ENCODE measurements at regions not wholly inside any gene's neighbourhood (a gene's known extent, or its start where the extent isn't known, plus 50 kb on each side); places are given as distances from the start of the nearest gene placed in this dataset.

DNA sequence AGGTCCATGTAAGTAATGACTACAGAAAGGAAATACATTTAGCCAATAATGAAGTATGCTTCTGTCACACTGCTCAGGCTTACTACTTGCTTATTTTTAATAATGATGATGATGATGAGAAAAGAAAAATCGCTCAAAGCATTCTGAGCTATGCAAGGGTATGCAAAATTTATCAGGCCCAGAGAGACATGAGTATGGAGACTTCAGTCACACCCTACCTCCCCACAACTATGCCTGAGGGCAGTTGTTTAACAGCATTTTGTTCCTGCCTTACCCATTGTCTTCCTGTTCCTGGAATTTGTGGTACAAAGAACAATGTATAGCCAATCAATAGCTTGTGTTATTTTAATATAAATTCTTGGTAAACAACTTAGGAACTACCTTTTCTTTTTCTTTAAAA is 232.6 kb upstream of the ZBED5 start:
- H3K36me3 Mint-ChIP-seq, result no peaks in the 10 kb centered on the region
- TF ChIP-seq EZH2phosphoT487 (IDR thresholded peaks at IDR 0.05), result no peak
- no peak for TF ChIP-seq EZH2 (IDR thresholded peaks at IDR 0.05)
- TF ChIP-seq, protein P1, sequence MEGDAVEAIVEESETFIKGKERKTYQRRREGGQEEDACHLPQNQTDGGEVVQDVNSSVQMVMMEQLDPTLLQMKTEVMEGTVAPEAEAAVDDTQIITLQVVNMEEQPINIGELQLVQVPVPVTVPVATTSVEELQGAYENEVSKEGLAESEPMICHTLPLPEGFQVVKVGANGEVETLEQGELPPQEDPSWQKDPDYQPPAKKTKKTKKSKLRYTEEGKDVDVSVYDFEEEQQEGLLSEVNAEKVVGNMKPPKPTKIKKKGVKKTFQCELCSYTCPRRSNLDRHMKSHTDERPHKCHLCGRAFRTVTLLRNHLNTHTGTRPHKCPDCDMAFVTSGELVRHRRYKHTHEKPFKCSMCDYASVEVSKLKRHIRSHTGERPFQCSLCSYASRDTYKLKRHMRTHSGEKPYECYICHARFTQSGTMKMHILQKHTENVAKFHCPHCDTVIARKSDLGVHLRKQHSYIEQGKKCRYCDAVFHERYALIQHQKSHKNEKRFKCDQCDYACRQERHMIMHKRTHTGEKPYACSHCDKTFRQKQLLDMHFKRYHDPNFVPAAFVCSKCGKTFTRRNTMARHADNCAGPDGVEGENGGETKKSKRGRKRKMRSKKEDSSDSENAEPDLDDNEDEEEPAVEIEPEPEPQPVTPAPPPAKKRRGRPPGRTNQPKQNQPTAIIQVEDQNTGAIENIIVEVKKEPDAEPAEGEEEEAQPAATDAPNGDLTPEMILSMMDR (IDR thresholded peaks at IDR 0.05), result no peak
- H3K27me3 Mint-ChIP-seq (ENCODE audit: insufficient read depth, low read depth), result no peaks in the 10 kb centered on the region
- Histone ChIP-seq H3K79me2 (ENCODE audit: low read depth) (no peaks in the 10 kb centered on the region), H3K27me3 (no peaks in the 10 kb centered on the region), H3F3A (ENCODE audit: low read depth) (no peaks in the 10 kb centered on the region), H3K4me1 (peaks cover 5% of the 10 kb centered on the region), H3K4me3 (no peak overlapping the region), H4K20me1 (ENCODE audit: low read depth) (no peaks in the 10 kb centered on the region), H3K36me3 (no peaks in the 10 kb centered on the region), H3K4me2 (no peak overlapping the region), H2AFZ (replicated peaks) (no peak overlapping the region), H3K9ac (no peak overlapping the region), H3K27ac (no peak overlapping the region), H3K9me3 (ENCODE audit: low read depth) (no peaks in the 10 kb centered on the region)
- H3K4me3 Mint-ChIP-seq, result no peak overlapping the region
- no peak overlapping the region for H3K27ac Mint-ChIP-seq
- H3K9me3 Mint-ChIP-seq, result peaks cover 24% of the 10 kb centered on the region
- H3K4me1 Mint-ChIP-seq, result peaks cover 2% of the 10 kb centered on the region
- DNase-seq (ENCODE audit: low spot score), result no peak

DNA sequence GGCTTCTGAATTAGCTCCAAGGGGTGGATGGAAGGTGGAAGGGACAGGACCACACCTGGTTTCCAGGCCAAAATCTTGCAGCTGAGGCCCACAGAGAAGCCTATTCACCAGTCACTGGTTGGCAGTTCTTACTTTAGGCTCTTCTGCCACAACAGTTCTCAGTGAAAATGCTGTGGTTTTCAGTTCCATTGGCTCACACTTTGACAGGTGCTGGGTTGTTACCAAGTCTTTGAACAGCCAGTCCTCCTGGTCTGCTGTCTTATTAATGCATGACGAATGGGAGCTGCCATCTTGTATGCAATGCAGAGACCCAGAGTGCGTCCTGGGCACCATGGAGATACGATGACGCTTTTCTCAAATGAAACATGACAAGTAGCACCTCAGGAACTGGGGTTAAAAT is 232.0 kb upstream of the ZBED5 start:
- H3K36me3 Mint-ChIP-seq, result no peaks in the 10 kb centered on the region
- no peaks in the 10 kb centered on the region for H4K20me1 ChIP-seq (ENCODE audit: low read depth)
- H3K9me3 Mint-ChIP-seq, result peaks cover 24% of the 10 kb centered on the region
- H3K27me3 ChIP-seq, result no peaks in the 10 kb centered on the region
- H3F3A ChIP-seq (ENCODE audit: low read depth), result no peaks in the 10 kb centered on the region
- no peak overlapping the region for H3K27ac ChIP-seq
- H3K4me3 Mint-ChIP-seq, result no peak overlapping the region
- H3K4me1 ChIP-seq, result peaks cover 5% of the 10 kb centered on the region
- no peak overlapping the region for H2AFZ ChIP-seq (replicated peaks)
- no peaks in the 10 kb centered on the region for H3K9me3 ChIP-seq (ENCODE audit: low read depth)
- H3K79me2 ChIP-seq (ENCODE audit: low read depth), result no peaks in the 10 kb centered on the region
- no peaks in the 10 kb centered on the region for H3K27me3 Mint-ChIP-seq (ENCODE audit: insufficient read depth, low read depth)
- H3K4me1 Mint-ChIP-seq, result peaks cover 2% of the 10 kb centered on the region
- H3K9ac ChIP-seq, result no peak overlapping the region
- no peaks in the 10 kb centered on the region for H3K36me3 ChIP-seq
- no peak overlapping the region for H3K27ac Mint-ChIP-seq
- DNase-seq (ENCODE audit: low spot score), result no peak
- TF ChIP-seq EZH2 (IDR thresholded peaks at IDR 0.05), result no peak
- TF ChIP-seq EZH2phosphoT487 (IDR thresholded peaks at IDR 0.05), result no peak
- H3K4me3 ChIP-seq, result no peak overlapping the region
- no peak overlapping the region for H3K4me2 ChIP-seq

DNA sequence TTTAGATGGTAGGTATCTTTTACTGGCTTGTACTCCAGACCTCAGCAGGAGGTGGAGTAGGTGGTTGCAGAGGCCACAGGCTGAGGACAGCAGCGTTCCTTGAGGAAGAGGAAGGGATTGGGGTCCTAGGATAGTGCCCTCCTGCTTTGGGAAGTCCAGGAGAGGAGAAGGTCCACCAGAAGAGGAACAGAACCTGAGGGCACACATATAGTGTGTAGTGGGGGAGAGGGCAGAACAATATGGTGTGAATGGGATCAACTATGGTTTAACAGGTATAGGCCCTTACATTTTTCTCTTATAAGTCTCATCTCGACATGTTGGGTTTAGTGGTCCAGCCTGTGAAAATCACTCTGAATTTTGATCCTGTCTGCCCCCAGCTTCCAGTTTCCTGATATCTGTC is 229.1 kb upstream of the ZBED5 start:
- Histone ChIP-seq H3K9ac (no peak overlapping the region), H3K79me2 (ENCODE audit: low read depth) (no peaks in the 10 kb centered on the region), H3K27me3 (no peaks in the 10 kb centered on the region), H3K4me2 (no peak overlapping the region), H3F3A (ENCODE audit: low read depth) (no peaks in the 10 kb centered on the region), H4K20me1 (ENCODE audit: low read depth) (no peaks in the 10 kb centered on the region), H3K4me1 (peaks cover 5% of the 10 kb centered on the region), H3K4me3 (no peak overlapping the region), H3K36me3 (no peaks in the 10 kb centered on the region), H3K27ac (no peak overlapping the region), H3K9me3 (ENCODE audit: low read depth) (no peaks in the 10 kb centered on the region), H2AFZ (replicated peaks) (no peak overlapping the region)
- TF ChIP-seq, protein P1 (IDR thresholded peaks at IDR 0.05), result no peak
- TF ChIP-seq EZH2phosphoT487 (IDR thresholded peaks at IDR 0.05), result no peak
- TF ChIP-seq EZH2 (IDR thresholded peaks at IDR 0.05), result no peak
- DNase-seq (ENCODE audit: low spot score), result no peak
- H3K9me3 Mint-ChIP-seq, result peaks cover 20% of the 10 kb centered on the region
- no peak overlapping the region for H3K27ac Mint-ChIP-seq
- H3K4me1 Mint-ChIP-seq, result peaks cover 15% of the 10 kb centered on the region
- no peak overlapping the region for H3K4me3 Mint-ChIP-seq
- H3K36me3 Mint-ChIP-seq, result no peaks in the 10 kb centered on the region
- H3K27me3 Mint-ChIP-seq (ENCODE audit: insufficient read depth, low read depth), result no peaks in the 10 kb centered on the region

DNA sequence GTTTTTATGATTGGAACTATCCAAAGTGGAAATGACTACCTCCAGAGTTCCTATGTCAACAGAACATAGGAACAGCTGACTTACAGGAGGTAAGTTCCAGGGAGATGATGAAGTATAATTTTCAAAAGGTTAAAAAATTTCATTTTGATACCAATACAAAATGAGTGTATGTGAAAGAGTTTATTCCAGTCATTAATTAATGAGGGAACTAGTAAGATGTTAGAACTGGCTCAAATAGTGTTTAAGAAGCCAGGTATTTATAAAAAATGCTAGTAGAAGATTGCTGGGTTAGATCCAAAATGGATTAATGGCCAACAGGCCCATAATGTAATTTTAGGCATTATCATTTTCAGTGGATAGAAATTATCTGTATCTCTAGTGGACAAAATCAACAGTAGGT is 227.7 kb upstream of the ZBED5 start:
- Histone ChIP-seq H3K4me1 (peaks cover 10% of the 10 kb centered on the region), H3K79me2 (ENCODE audit: low read depth) (no peaks in the 10 kb centered on the region), H3K27me3 (no peaks in the 10 kb centered on the region), H4K20me1 (ENCODE audit: low read depth) (no peaks in the 10 kb centered on the region), H3K4me3 (no peak overlapping the region), H2AFZ (replicated peaks) (no peak overlapping the region), H3F3A (ENCODE audit: low read depth) (peaks cover 7% of the 10 kb centered on the region), H3K27ac (no peak overlapping the region), H3K4me2 (no peak overlapping the region), H3K36me3 (no peaks in the 10 kb centered on the region), H3K9me3 (ENCODE audit: low read depth) (no peaks in the 10 kb centered on the region), H3K9ac (no peak overlapping the region)
- Mint-ChIP-seq H3K27me3 (ENCODE audit: insufficient read depth, low read depth) (no peaks in the 10 kb centered on the region), H3K4me1 (peaks cover 27% of the 10 kb centered on the region), H3K36me3 (no peaks in the 10 kb centered on the region), H3K27ac (no peak overlapping the region), H3K9me3 (peaks cover 8% of the 10 kb centered on the region), H3K4me3 (no peak overlapping the region)
- DNase-seq (ENCODE audit: low spot score), result no peak
- TF ChIP-seq, protein P1 (IDR thresholded peaks at IDR 0.05), result no peak
- no peak for TF ChIP-seq EZH2phosphoT487 (IDR thresholded peaks at IDR 0.05)
